ENCODE measurements at regions not wholly inside any gene's neighbourhood (a gene's known extent, or its start where the extent isn't known, plus 50 kb on each side); places are given as distances from the start of the nearest gene placed in this dataset.

- no peak for TF ChIP-seq CTCF (IDR thresholded peaks at IDR 0.05; ENCODE audit: insufficient read depth, missing control alignments)
- DNase-seq (ENCODE audit: insufficient read length, low spot score) (no peak), FAIRE-seq (no peak)
Measured at GRCh38 chr18:46370898-46371297, 266.7 kb downstream of the HAUS1 start.

GRCh38 chr18:46372670-46373069, 268.5 kb downstream of the HAUS1 start:
- DNase-seq (ENCODE audit: insufficient read length, low spot score) (no peak), FAIRE-seq (no peak)
- no peak for TF ChIP-seq CTCF (IDR thresholded peaks at IDR 0.05; ENCODE audit: insufficient read depth, missing control alignments)

DNA sequence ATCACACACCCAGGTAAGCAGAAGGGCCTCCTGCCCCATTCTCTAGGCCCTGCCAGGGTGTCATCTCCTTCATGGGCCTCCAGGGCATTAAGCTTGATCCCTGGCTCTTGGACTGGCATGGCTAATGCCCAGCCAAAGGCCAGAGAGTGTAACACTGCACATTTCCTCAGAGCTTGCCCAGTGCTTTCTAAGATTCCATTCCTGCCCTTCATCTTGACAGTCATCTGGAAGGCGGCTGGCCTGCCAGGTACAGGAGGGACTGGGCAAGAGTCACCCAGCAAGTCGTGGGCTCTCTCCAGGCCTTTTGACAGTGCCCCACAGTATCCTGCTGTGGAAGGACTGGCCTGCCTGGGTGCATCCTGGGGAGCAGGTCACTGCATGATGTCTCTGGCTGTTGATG, 268.9 kb downstream of the HAUS1 start:
- DNase-seq (ENCODE audit: insufficient read length, low spot score), result no peak
- TF ChIP-seq CTCF (IDR thresholded peaks at IDR 0.05; ENCODE audit: insufficient read depth, missing control alignments), result no peak
- FAIRE-seq, result no peak

- DNase-seq (ENCODE audit: insufficient read length, low spot score), result no peak
- FAIRE-seq, result no peak
- no peak for TF ChIP-seq CTCF (IDR thresholded peaks at IDR 0.05; ENCODE audit: insufficient read depth, missing control alignments)
Measured at GRCh38 chr18:46373791-46374190, 269.6 kb downstream of the HAUS1 start.

DNA sequence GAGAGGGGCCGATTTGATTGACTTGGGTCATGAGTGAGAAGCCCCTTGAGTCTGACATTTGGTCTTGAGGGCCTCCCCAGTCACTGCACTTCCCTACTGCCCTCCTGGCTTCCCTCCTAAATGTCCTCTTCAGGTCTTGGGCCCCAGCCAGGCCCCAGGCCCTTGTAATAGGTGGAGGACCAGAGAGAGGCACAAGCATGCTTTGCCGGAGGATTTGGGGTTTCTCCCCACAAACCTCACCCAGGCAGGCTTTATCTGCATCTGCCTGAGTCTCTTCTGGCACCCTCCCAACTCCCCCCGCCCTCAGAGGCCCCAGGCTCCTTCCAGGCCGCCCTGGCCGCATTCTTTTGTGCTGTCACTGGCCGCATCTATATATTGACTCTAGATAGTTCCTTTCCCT, 270.7 kb downstream of the HAUS1 start:
- DNase-seq (ENCODE audit: insufficient read length, low spot score), result no peak
- no peak for TF ChIP-seq CTCF (IDR thresholded peaks at IDR 0.05; ENCODE audit: insufficient read depth, missing control alignments)
- no peak for FAIRE-seq

GRCh38 chr18:46377557-46377956, 273.4 kb downstream of the HAUS1 start:
- no peak for DNase-seq (ENCODE audit: insufficient read length, low spot score)
- TF ChIP-seq CTCF (IDR thresholded peaks at IDR 0.05; ENCODE audit: insufficient read depth, missing control alignments), result no peak
- FAIRE-seq, result no peak

DNA sequence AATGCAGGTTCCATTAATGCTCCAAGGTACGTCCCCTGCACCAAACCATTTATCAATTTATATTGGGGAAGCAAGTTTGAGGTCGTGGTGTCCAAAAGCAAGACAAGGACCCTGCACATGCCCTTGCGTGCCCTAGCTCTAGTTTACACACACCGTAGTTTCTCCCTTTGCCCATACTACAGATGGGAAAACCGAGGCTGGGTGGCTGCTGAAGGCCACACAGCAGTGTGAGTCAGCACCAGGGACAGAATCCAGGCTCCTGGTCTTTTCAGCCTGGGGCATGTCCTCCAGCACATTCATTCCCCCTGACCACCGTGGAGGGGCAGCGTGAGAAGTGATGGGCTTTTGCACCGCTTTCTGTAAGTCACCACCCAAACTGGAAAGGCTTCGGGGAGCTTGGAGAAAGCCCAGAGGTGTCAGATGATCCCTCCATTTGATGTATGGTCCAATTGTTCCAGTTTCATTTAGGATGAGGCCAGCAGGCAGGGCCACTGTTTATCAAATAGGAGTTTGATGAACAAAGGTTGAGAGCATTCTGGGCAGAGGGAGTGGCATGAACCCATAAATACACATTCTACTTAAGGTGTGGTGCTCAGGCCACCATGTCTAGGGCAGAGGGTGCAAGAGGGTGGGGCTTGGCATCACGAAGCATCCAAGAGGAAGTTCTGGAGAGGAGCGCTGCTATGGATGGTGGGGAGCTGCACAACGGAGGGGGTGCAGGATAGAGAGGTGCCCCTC, 274.1 kb downstream of the HAUS1 start:
- no peak for TF ChIP-seq CTCF (IDR thresholded peaks at IDR 0.05; ENCODE audit: insufficient read depth, missing control alignments)
- DNase-seq (ENCODE audit: insufficient read length, low spot score), result no peak
- no peak for FAIRE-seq
